Fibroblast of peridontal ligament (primary cell): ENCODE measurements at regions not wholly inside any gene's neighbourhood (a gene's known extent, or its start where the extent isn't known, plus 50 kb on each side); places are given as distances from the start of the nearest gene placed in this dataset.
"Not testable (repeated sequence)": the region's sequence is repeated elsewhere in the genome, so short reads cannot be mapped to it uniquely, and the experiment has no call there.

Experiments
- DNase-seq: peaks from one replicate; pipeline ENCODE4 v3.0.0-alpha.2; 2010; ENCODE audit errors: extremely low read depth

GRCh38 chrX:12052109-12052508 is 86.2 kb upstream of the FRMPD4 start:
- DNase-seq, result no peak

GRCh38 chrX:12058087-12058486 is 80.2 kb upstream of the FRMPD4 start:
- DNase-seq, result no peak

- DNase-seq, result no peak
These were observed 77.6 kb upstream of the FRMPD4 start for GRCh38 chrX:12060489-12061260.

- peak; percentile 3 for DNase-seq
These were observed 73.0 kb upstream of the FRMPD4 start for GRCh38 chrX:12065251-12065650.

GRCh38 chrX:12076046-12076445 is 62.2 kb upstream of the FRMPD4 start:
- no peak for DNase-seq

GRCh38 chrX:12080265-12080664 is 58.0 kb upstream of the FRMPD4 start:
- peak; percentile 61 for DNase-seq

GRCh38 chrX:12082959-12083358 is 55.3 kb upstream of the FRMPD4 start:
- DNase-seq, result not testable (repeated sequence)
